ENCODE measurements at regions not wholly inside any gene's neighbourhood (a gene's known extent, or its start where the extent isn't known, plus 50 kb on each side); places are given as distances from the start of the nearest gene placed in this dataset.
"Not testable (repeated sequence)": the region's sequence is repeated elsewhere in the genome, so short reads cannot be mapped to it uniquely, and the experiment has no call there.

DNA sequence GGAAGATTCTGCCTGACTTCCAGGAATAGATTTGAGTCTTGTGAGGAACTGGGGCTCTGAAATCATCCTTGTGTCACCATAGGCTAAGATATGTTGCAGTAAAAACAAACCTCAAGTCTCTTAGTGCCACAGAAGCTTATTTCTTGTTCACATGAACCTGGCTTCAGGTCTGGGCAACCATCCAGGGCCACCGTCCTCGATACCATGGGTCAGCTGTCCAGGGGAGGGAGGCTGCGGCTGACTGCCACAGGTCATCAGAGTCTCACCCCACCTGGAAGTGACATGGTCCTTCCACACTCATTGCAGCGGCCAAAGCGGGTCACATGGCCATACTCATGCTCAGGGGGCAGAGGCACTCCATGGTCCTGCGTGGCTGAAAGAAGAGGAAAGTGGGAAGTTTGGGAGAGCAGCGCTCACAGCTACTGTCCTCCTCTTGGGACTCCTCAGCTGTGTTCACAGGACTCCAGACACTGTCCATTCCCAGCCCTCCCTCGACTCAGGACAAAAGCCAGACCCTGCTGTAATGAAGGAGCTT, 284.5 kb downstream of the CBLN1 start:
- no peak for DNase-seq

DNA sequence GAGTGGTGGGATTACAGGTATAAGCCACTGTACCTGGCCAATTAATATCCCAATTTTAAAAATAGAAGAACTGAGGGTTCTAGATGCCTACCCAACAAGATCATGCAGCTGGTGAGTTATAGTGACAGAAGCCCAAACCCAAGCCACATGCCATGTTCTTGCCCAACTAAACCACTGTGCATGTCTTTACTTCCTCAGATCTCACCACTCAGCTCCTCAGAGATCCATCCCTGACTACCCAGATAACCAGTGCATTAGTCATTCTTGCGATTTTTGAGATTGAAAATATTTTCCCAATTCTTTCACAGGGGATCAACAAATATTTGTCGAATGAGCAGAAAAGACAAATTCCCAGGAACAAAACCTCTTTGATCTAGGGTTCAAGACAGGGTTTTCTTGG, 303.1 kb downstream of the CBLN1 start:
- peak; percentile 10 for DNase-seq

DNA sequence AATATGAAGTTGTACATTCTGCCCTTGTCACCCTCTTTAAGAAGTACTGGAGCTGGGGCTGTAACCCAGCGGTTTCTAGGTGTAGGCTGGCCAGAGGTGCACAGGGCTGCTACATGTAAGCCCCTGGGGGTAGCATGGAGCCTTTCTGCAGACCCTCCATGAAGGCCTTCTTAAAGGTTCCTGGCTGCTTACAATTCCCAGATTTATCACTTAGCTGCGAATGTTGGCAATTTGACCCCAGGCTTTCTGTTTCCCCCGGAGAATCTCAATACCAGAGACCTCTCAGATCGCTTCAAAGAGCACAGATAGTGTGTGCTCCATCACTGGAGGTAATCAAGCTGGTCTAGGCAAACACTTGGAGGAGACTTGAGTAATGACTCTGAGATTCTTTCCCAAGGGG, 309.4 kb downstream of the CBLN1 start:
- DNase-seq: no peak

DNA sequence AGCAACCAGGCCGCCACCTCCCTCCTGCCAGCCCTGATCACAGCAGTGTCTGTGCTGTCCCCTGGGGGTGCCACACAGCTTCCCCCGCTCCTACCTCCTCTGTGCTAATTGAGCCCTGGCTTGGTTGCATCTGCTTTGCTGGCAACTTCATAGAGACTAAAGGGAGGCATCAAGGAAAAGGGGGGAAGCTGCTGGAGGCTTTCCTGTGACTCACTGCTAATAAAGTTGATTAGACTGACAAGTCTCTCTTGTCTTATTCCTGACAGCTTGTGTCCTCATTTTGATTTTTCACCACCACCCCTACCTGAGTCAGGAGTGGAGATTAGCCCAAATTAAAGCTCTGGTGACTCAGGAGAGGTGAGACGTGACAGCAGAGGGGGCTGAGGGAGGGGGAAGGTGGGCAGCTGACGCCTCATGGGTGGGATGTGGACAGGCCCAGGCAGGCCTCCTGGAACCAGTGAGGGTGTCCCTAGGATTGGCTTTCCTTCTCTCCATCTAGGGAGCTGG, 310.0 kb downstream of the CBLN1 start:
- peak; percentile 9 for DNase-seq

DNA sequence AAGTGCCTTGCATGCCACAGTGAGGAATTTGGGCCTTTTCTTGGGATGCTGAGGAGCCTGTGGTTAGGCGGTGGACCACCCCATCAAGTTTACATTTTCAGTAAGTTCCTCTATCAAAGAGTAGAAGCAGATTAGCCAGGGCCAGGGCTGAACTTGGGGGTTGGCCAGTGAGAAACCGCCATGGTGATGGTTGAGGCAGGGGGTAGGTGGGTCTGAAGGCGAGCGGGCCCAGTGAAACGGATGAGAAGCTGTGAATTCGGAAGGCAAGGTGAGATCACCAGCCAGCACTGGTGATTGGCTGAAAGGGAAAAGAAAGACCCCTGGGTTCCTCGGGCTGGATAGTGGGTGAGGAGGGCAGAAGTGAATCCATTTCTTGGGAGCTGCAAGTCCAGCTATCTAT, 311.4 kb downstream of the CBLN1 start:
- DNase-seq: no peak

DNA sequence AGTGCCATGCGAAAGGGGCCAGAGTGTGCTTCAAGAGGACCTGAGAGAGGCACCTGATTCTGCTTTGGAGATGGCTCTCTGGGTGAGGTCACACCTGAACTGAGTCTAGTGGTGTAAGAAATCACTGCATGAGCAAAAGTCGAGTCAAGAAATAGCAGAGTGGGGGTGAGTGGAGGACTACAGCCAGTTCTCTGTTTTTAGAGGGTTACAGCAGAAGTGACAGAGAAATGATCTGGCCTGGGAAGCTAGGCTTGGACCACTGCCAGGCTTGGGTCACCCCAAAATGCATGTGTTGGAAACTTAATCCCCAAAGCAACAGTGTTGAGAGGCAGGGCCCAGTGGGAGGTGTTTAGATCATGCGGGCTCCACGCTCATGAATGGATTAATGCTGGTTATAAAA, 312.0 kb downstream of the CBLN1 start:
- DNase-seq: no peak

DNA sequence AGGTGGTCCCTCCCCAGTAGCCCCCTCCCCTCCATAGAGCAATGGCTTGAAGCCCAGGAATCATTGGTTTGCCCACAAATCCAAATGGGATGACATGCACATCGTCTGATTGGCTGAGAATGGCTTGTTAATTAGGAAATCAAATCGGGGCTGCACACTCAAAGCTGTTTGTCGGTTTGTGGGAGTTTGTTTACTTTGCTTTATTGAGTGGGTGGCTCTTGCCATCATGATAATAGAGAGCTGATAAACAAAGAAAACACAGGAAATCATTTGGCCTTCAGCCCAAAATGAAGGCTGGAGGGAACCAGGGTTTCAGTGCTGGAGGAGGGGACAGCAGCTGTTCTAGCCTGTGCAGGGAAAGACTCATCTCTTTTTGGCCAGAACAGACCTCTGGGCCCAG, 316.3 kb downstream of the CBLN1 start:
- DNase-seq: peak; percentile 17

DNA sequence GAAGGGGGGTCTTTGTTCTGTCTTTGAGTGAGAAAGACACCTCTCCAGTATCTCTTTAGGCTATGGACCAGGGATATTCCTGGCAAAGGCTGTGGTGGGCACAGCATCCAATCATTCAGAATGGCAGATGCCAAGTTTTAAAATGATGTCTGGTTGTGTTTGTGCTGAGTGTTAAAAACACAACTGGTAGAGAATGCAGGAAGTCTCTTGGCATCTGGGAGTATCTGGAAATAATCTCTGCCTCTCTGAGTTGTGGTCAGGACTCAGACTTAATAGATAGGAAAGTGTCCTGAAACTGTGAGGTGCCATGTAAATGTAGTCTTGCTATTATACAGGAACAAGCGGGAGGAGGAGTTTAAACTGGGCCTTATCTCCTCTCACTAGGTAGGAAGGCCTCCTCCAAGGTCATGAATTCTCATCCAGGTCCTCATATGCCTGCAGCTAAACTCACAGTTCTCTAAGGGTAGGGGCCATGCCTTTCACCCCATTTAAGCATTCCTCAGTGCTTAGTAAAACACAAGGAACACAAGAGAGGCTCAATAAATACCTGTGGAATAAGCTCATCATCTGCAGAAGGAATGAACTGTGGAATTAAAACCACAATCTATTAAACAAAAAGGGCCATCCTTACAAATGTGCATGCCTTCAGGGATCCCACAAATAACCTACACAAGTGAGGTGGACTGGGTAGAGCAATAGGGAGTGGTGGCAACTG, 317.6 kb downstream of the CBLN1 start:
- DNase-seq: peak; percentile 95

DNA sequence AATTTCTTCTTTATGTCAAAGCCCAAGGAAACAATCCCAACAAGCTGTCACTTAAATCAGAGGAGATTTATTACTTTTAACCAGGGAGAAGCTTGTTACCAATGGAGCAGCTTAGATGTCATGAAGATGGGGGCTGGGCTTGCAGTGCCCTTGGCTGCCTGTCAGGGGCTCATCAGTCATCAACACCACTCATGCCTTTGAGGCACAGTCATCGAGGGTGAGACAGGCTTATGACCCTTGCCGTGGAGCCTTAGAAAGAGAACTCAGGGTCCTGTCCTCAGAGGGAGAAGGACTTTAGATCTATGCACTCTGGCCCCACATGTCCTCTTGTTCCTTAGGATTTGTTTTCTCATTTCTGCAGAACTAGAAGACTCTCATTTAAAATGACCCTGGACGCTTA, 318.3 kb downstream of the CBLN1 start:
- DNase-seq: peak; percentile 77

DNA sequence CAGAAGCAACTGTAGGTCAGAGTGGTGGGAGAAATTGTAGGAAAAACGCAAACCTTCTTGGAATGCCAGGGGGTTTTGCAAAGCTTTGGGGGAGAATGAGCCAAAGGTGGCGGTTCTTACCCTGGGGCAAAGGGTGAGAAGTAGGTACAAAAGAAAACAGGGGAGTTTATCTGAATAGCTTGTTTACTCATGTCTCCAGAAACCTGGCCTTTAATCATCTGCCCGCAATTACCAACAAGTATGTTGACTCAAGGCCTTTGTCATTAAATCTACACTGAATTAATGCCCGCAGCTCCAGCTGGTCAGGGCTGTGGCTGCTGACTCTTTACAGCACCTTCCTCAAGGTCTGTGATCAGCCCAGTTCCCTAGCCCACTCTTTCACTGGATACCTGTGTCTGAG, 320.1 kb downstream of the CBLN1 start:
- DNase-seq: no peak

DNA sequence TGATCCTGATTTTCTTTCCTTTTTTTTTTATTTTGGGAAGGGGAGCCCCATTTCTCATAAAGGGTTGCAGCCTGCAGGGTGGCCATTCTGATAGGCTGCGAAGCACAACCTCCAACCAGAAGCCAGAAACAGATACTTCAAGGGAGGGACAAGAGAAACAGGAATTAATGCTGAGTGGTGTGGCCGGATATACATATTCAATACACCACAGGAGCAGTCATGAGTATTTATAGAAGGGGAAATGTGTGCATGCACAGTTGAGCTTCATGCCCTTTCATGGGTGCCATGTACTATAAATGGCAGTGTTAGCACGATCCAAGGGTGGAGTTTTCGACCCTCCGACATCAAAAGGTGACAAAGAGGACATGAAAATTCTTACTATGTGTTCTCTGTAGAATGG, 320.8 kb downstream of the CBLN1 start:
- DNase-seq: no peak

DNA sequence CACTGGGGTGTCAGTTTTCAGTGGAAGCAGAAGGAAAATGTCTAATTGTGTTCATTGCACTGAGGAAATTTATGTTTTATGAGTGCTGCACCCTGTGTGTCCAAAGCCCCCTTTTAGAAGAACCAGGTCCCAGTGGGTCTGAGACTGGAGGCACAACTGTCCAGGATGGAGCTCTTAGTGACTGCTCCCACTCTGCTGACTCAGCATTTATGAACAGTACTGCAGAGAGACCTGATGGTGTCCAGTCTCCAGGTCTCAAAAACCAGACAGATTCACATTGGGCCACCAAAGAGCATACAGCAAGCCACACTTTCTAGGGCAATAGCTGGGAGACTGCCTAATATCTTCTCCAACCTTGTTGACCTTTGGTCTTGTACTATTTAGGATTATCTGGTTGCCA, 321.9 kb downstream of the CBLN1 start:
- DNase-seq: no peak

DNA sequence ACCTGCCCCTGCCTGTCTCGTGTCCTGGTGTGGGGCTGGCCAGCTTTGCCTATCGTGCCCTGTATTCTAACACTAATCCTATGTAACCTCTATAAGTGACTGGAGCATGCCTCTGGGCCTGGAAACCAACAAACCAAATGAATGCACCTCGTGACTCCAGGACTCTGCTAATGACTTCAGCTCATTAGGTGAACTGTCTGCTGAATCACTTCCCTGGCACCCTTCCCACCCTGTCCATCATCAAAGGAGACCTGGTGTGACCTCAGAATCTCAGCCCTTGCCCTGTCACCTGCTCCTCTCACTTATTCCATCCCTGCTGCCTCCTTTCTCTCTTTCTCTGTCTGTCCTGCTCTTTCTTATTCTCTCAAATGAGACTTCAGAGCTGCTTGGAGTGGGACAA, 322.4 kb downstream of the CBLN1 start:
- no peak for DNase-seq

DNA sequence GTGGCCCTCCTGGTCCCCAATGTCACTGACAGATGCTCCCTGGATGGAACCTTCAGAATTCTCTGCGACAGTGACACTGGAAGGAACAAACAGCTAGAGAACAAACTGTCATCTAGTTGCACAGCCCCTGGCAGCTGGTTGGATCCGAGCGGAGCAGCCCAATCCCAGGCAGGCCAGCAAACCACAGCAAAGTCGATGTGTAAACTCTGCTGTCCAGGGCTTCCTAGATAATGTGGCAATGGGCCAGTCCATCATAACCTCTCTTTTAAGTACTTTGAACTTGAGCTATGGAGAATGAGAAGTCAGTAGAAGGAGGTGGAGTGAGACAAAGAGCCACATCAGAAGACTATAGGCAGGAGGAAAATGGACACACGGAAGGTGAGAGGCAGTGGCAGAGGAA, 323.0 kb downstream of the CBLN1 start:
- no peak for DNase-seq

DNA sequence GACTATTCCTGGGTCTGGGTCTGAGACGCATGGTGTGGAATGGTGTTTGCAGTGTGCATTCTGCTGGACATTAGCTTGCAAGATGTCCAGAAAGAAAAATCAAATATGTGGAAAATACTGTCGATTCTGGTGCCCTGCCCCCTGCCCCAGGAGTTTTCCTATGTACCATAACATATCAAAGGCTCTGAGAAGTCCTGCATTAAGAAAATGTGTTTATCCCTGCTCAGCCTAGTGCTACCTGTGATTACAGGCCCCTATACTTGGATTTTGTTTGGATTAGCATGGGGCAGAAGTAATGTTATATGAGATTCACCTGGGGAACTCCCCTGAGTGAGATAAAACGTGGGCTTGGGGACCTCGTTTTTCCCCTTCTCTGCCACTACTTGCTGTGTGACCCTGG, 325.0 kb downstream of the CBLN1 start:
- DNase-seq: no peak

DNA sequence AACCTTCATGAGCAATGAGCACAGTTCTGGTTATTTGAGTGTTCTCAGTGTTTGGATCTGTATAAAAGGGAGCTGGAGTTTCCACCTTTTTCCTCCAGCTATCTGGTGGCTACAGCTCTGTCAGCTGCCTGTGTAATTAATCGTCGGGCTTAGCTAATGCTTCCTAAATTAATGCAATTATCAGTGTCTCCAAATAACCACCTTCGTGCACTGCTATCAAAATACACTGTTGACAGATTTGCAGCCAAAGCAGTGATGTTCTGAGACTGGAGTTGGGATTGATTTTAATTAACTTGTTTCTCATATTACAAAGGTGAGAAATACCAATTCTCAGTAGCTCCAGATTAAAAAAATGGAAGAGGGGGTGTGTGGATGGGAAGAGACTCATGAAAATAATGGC, 325.8 kb downstream of the CBLN1 start:
- no peak for DNase-seq

DNA sequence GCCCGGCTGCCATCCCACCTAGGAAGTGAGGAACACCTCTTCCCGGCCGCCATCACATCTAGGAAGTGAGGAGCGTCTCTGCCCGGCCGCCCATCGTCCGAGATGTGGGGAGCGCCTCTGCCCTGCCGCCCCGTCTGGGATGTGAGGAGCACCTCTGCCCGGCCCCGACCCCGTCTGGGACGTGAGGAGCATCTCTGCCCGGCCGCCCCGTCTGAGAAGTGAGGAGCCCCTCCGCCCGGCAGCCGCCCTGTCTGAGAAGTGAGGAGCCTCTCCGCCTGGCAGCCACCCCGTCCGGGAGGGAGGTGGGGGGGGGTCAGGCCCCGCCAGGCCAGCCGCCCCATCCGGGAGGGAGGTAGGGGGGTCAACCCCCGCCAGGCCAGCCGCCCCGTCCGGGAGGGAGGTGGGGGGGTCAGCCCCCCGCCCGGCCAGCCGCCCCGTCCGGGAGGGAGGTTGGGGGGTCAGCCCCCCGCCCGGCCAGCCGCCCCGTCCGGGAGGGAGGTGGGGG, 330.0 kb downstream of the CBLN1 start:
- DNase-seq: not testable (repeated sequence)

DNA sequence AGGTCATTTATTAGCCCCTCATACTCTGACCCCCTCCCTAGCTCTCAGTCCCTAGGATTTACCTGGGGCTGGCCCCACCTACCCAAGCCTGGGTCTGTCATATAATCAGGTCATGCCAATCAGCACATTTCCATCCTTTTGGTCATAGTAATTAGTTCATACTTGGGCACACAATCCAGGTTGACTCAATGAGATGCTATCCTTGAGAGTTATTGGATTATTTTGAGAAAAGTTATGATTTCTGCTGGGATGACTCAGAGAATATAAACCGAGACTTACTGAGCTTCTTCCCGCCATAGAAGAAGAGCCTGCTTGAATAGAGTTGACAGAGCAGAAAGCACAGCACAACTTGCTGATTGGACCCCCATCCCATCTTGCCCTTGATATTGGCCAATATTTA, 331.5 kb downstream of the CBLN1 start:
- DNase-seq: peak; percentile 50

DNA sequence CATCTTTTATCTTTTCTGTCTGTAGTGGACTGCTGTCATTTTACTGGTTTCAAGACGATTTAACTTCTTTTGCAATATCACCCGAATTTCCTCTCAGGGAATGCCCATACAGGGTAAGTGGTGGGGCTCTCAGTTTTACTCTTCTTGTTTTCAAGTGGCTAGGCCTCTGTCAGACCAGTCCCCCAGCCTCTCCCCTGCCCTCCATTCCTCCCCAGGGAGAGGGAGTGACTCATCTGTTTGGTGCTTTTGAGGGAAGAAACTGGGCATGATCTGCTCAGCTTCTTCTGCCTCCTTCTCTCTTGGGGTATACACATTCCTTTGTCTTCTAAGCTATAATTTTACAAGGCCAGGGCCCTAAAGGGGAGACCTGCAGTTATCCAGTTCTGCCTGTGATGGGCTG, 332.0 kb downstream of the CBLN1 start:
- no peak for DNase-seq

DNA sequence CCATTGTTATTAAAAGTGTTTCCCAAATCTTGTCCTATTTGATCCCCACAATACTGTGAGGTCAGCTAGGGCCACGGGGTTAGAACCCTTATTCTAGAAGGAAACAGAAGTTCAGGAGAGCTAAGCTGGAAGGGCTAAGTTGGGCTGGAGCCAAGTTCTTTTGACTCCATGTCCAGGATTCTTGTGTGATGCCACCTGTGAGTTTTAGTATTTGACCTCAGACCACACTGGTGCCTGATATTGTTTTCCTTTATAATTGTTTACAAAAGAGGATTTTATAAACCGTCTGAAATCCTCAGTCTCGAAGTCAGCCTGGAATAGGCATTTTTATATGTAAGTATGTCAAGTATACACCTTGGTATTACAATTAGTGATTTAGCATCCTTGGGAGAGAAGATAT, 332.7 kb downstream of the CBLN1 start:
- no peak for DNase-seq

DNA sequence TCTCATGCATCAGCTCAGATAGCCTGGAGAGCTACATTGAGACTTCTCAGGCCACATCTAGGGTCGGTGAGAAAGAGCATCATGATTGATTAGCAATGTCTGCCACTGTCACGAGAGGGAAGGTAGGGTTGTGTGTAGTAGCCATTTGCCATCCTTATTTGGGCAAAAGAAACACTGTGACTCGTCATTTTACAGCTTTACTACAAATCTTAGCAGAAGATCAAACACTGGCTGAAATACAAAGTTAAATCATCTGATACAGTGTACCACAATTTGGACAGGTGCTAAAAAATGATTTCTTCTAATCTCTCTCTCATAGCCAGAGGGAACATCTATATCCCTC, 334.3 kb downstream of the CBLN1 start:
- DNase-seq: peak; percentile 7

DNA sequence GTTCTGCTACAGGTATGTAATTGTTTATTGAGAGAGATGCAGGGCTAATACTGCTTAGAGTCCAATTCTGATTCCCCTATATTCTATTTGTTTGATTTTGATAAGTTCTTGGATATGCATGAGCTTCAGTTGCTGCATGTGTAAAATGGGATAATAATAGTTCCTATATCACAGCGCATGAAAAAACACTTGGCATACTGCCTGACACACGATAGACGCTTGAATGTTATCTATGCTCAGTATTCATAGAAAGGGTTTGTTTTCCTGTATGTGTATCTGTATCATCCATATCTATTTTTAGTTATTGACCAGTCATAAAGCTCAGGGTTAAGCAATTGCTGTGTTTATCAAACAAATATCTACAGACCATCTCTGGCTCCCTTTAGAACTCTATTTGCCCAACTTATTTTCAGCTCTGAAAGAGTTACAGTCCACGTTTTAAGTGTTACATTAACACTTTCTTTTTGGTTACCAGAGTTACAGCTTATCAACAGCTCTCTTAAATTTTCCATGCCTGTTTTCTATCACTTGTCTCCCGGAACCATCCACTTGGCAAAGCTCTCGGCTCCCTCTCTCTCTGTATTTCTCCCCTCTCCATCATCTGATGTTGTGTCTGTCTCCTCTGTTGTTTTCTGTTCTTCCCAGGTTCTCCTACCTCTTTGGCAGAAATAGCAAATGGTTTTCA, 334.8 kb downstream of the CBLN1 start:
- DNase-seq: no peak

DNA sequence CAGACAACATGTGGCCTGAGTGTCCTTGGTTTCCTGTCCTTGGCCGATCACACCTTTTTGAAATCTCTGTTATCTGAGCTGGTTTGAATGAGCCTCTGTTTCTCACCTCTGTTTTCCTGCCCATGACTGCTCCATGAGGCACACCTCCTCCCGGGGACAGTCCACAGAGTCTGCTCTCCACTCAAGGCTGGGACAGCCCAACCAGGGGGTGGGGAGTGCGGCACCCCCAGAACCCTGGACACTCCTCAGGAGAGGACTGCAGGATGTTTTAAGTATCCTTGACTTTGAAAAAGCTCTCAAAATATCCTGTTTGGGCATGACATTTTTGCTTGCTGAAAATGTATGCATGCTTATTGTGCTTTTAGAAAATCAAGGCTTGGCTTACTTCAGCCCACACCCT, 333.0 kb upstream of the N4BP1 start:
- no peak for DNase-seq

DNA sequence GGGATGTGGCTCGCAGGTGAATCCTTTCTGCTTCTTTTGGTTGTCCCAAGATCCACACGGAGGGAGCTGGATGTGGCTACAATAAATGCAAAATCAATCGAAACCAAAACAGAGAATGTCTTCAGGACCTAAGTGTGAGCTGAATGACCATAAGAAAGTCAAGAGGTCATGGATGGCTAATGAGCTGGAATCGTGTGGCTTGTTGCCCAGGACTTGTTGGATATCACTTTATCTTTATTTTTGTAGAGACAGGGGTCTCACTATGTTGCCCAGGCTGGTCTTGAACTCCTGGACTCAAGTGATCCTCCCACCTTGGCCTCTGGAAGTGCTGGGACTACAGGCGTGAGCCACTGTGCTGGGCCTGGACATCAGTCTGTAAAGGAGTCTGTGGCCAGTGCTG, 326.8 kb upstream of the N4BP1 start:
- DNase-seq: no peak
